SK-N-DZ (cell line): ENCODE measurements at regions not wholly inside any gene's neighbourhood (a gene's known extent, or its start where the extent isn't known, plus 50 kb on each side); places are given as distances from the start of the nearest gene placed in this dataset.

Source experiments
- DNase-seq: peaks from one replicate; pipeline ENCODE4 v3.0.0-alpha.2; 2015; ENCODE audit warnings: low spot score

GRCh38 chr20:7346026-7346425 is 578.5 kb downstream of the BMP2 start:
- no peak for DNase-seq

GRCh38 chr20:7346562-7346961 is 579.1 kb downstream of the BMP2 start:
- no peak for DNase-seq

GRCh38 chr20:7347409-7347808 is 579.9 kb downstream of the BMP2 start:
- DNase-seq, result no peak

DNA sequence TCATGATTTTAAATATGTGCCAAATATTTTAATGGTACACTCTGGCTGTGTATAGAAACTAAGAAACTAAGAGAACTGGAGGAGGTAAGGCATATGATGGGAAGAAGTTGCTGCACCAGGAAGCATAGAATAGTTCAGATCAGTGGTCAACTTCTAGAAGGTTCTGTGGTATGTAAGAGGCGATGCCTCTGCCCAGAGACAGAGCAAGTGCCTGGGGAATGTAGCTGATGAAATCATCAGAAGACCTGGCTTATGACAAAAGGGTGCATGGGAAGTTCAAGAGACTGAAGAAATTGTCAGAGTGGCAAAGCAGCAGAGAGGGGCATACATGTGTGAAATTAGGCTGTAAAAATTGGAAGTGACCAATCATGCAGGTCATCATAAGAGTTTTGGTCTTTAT is 580.8 kb downstream of the BMP2 start:
- no peak for DNase-seq

GRCh38 chr20:7352165-7352564 is 584.7 kb downstream of the BMP2 start:
- no peak for DNase-seq

DNA sequence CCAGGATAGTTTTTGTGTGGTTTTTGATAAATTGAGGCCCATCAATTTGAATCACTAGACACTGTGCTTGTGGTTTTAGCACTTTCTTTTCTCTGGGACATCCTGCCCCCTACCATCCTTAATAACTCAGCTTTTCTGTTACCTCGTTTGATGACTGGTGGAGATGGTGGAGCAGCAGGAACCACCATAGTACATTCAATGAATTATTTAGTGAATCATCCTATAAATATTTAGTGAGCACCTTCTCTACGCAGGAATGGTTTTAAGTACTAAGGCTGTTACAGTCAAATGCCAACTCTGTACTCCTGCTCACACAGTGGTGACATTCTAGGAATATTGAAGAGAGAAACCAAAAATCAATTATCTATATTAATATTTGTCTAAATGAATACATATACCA is 585.2 kb downstream of the HAO1 start:
- DNase-seq, result no peak

- no peak for DNase-seq
Observed at GRCh38 chr20:7358670-7359069, 581.6 kb downstream of the HAO1 start.

DNA sequence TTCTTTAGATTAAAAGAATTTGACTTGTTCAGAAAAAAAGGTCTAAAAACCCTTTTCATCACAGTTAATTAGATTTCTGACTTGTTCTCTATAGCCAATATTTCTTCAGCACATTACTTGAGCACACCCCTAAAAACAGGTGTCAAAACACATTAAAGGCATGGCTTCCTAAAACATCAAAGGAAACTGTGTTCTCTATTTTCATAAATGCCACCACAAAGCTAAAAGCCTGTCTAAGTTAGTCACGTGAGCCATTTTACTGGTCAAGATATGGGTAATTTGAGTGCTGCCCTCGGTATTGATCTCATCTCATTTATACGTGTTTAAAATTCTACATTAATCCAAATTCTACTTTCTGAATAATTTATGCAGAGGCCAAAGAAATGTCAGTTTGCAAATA is 580.5 kb downstream of the HAO1 start:
- DNase-seq, result no peak

DNA sequence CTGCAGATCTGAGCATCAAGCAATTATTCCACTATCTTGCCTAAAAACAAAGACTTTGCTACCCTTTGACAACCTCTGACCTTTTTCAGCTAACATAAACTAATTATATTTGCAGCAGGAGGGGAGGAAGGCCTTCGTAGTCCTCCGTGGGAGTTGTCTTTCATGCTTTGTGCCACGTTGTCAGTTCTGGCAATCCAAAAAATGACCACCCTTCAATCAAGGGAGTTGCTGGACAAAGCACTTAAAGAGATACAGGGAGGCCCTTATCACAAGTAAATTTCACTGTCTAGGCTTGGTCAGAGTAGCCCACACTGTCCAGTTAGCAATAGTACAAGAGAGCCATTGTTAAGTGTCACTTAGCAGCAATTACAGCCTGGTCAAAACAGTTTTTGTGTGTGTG is 578.9 kb downstream of the HAO1 start:
- DNase-seq, result no peak

DNA sequence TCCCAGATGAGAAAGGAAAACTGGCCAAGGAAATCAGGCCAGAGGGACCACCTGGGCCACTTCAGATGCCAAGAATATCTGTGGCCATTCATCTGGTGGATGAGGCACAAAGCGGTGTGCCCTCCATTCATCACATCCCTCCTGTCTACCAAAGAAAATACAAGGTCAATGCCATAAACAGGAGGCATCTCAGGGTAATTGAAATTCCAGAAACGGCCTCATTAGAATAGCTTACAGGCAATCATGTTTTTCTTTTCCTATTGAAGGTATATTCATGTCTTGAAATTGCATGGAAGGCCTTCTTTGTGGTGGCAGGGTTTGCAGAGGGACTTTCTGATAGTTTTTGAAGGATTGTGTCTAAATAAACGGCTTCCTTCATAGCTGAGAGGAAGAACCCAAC is 578.3 kb downstream of the HAO1 start:
- DNase-seq, result no peak

- DNase-seq, result no peak
Observed at GRCh38 chr20:7362601-7363000, 577.7 kb downstream of the HAO1 start.

GRCh38 chr20:7366189-7366588 is 574.1 kb downstream of the HAO1 start:
- no peak for DNase-seq

GRCh38 chr20:7371518-7372163 is 568.6 kb downstream of the HAO1 start:
- no peak for DNase-seq

DNA sequence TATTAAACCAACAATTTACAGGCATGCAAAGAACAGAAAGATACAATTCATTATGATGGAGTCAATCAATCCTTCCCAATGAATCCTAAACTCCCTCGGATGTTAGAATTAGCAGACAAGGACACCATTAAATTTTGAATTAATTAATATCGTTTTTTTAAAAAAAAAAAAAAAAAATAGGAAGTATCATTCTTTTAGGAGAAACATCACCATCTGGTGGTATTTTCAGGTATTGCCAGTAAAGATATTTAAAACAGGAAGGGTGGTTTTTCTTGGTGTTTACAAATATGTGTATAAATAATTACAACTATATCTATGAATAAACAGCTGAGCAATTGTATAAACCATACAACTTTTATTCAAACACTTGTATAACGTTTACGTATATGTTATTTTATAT is 564.4 kb downstream of the HAO1 start:
- DNase-seq, result no peak

DNA sequence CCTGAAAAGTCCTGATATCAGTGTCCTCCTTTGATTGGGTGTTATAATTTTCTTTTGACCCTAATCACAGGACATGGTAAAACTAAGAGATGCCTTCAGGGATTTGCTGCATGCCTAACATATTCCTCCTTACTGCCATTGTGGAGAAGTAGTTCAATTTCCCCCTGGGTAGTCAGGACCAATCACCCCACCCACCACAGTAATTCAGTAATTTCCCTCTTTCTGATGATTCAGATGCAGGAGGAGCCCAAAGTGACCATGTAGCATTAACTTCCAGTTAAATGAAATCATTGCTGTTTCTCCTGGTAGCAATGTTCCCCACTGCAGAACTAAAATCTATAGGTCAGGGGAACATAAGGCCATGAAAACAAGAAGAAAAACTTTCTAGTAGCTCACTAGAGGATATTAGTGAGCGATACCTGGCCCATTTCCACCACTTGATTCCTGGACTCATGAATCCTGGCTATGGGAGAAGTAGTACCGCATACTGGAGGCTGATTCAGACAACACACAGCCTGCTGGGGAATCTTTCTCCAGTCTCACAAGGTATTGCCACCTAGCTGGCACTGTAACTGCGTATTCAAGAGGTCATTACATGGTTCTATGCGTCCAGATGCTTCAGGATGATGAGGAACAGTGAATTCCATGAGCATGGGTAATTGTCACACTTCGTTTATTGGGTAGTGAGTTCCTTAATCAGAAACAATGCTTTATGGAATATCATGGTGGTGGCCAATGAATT is 561.2 kb downstream of the HAO1 start:
- no peak for DNase-seq

DNA sequence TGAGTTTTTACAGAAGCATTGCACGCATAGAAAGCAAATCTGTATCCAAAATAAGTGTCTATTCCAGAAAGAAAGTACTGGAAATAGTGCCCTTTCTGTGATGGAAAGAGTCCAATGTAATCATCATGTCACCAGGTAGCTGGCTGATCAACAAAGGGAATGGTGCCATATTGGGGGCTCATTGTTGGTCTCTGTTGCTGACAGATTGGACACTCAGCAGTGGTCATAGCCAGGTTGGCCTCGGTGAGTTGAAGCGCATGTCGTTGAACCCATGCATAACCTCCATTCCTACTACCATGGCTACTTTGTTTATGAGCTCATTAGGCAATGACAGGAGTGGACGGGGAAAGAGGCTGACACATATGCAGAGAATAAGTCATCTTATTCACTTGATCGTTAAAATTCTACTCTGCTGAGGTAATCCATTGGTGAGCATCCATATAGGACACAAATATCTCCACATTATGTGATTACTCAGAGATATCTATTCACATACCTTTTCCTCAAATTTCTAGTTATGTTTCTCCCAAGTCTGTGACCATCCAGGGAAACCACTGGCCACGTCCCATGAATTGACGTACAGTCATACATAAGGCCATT is 560.5 kb downstream of the HAO1 start:
- no peak for DNase-seq

DNA sequence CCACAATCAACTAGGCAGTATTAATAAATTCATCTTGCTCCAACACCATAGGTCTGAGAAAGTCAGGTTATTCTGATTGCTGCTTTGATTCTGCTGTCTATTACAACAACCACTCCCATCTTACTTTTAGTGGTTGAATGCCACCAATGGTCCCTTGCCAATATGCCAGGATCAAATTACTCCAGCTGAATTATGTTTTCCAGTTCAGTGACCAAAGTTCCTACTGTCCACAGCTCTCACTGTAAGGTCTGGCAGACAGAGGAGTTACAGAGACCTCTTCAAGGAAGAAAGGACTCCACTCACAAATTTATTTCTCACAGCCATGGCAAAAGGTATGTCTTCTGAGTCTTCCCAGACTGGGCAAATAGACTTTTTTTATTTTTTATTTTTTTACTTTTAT is 557.0 kb downstream of the HAO1 start:
- DNase-seq, result no peak

GRCh38 chr20:7387638-7388193 is 552.5 kb downstream of the HAO1 start:
- no peak for DNase-seq

GRCh38 chr20:7389216-7389615 is 551.0 kb downstream of the HAO1 start:
- no peak for DNase-seq

DNA sequence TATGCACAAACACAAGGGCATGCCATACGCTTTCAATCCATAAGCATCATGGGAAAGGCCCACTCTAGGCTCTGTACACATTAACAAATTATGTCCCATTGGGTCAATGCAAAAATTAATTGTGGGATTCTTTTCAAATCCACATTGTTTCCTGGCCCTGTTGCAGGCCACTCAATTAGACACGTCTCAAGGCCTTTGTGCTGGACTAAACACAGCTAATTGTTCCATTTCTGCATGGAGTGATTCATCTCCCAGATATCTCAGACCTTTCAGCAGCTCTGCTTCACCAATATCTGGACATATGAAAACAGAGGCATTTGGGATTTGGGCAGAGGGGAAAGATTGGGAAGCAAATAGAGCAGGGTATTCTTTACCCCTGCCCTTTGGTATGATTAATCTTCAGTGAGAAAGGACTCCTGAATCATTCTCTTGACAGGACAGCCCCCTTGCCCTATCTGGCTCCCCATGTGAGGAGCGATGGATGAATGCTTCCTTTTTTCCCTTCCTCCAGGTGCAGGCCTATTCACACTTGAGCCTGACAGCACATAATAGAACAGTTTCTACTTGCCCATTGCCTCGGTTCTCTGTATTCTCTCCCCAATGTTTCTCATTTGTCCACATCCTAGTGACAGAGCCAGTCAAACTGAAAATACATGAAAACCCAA is 547.6 kb downstream of the HAO1 start:
- DNase-seq, result no peak

GRCh38 chr20:7399114-7399513 is 541.1 kb downstream of the HAO1 start:
- DNase-seq, result no peak

- DNase-seq, result no peak
Observed at GRCh38 chr20:7399575-7399974, 540.7 kb downstream of the HAO1 start.
